ENCODE measurements at regions not wholly inside any gene's neighbourhood (a gene's known extent, or its start where the extent isn't known, plus 50 kb on each side); places are given as distances from the start of the nearest gene placed in this dataset.

GRCh38 chr4:165569031-165569430 is 190.2 kb downstream of the CPE start:
- TF ChIP-seq CTCF (IDR thresholded peaks at IDR 0.05; ENCODE audit: poor library complexity, severe bottlenecking) (no peak), EZH2 (IDR thresholded peaks at IDR 0.05; ENCODE audit: borderline replicate concordance, insufficient read depth, low read length, poor library complexity, severe bottlenecking) (no peak), EP300 (conservative IDR thresholded peaks at IDR 0.05; ENCODE audit: poor library complexity, severe bottlenecking) (no peak), SMC3 (conservative IDR thresholded peaks at IDR 0.05; ENCODE audit: poor library complexity) (no peak), RAD21 (conservative IDR thresholded peaks at IDR 0.05) (no peak), POLR2AphosphoS5 (IDR thresholded peaks at IDR 0.05) (no peak)
